Activated CD8-positive, alpha-beta T cell treated with anti-CD3 and anti-CD28 coated beads for 36 hours (primary cell): ENCODE measurements at regions not wholly inside any gene's neighbourhood (a gene's known extent, or its start where the extent isn't known, plus 50 kb on each side); places are given as distances from the start of the nearest gene placed in this dataset.

ENCODE experiments used
- ATAC-seq: fragments of 200-7000 bp; cut with Tn5 transposase; one replicate; pipeline ENCODE4 v1.10.0; 2021; ENCODE audit warnings: mild to moderate bottlenecking, moderate library complexity
- CTCF ChIA-PET: fragments of 350-600 bp; sonication (Branson Sonifier 250); formaldehyde crosslinking; loops from one replicate; lab custom pipeline; 2021; ENCODE audit warnings: antibody characterized with exemption; lab: Charles Lee
- POLR2A ChIA-PET: fragments of 350-600 bp; sonication (Branson Sonifier 250); formaldehyde crosslinking; loops from one replicate; lab custom pipeline; 2021; ENCODE audit warnings: antibody characterized with exemption; lab: Charles Lee
- DNase-seq: peaks from one replicate; pipeline ENCODE4 v3.0.0-alpha.2; 2020
- H3K27ac Mint-ChIP-seq: one replicate; pipeline ENCODE4 v1.8.0; 2021; ENCODE audit warnings: mild to moderate bottlenecking, mixed read lengths
- H3K27me3 Mint-ChIP-seq: one replicate; pipeline ENCODE4 v1.8.0; 2021; ENCODE audit warnings: mixed read lengths
- H3K36me3 Mint-ChIP-seq: one replicate; pipeline ENCODE4 v1.8.0; 2021; ENCODE audit warnings: low read depth, mixed read lengths
- H3K4me1 Mint-ChIP-seq: one replicate; pipeline ENCODE4 v1.8.0; 2021; ENCODE audit warnings: low read depth, mixed read lengths
- H3K4me3 Mint-ChIP-seq: one replicate; pipeline ENCODE4 v1.8.0; 2021; ENCODE audit warnings: mild to moderate bottlenecking, moderate library complexity, mixed read lengths
- H3K9me3 Mint-ChIP-seq: one replicate; pipeline ENCODE4 v1.8.0; 2021; ENCODE audit warnings: mixed read lengths
- CTCF ChIP-seq: fragments of 200-600 bp; IDR thresholded peaks from one replicate; pipeline ENCODE4 v1.8.0; 2022; ENCODE audit warnings: antibody characterized with exemption, mild to moderate bottlenecking
- intact Hi-C: fragments of 100-400 bp; cut with micrococcal nuclease; formaldehyde crosslinking; loops from one replicate; pipeline ENCODE4 v1.10.0; 2022

DNA sequence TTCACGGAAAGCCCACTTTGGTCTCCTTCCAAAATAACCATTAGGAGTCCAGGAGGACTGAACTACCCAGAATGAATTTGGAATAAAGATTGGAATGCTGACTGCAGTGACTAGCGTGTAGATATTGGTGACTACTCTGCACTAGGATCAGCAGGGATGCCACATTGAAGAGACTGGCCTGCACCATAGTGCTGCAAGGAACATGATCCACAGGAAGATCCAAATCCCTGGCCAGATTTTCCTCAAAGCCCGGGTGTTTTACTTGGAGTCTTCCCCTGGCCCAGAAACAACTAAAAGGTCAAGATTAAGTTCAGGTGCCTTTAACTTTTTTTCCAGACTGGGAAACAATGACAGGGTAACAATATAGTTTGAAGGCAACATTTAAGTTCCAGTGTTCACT lies 870.4 kb downstream of the CDH8 start:
- Mint-ChIP-seq H3K9me3 (peaks cover 15% of the 10 kb centered on the region), H3K27ac (no peak overlapping the region), H3K4me1 (no peaks in the 10 kb centered on the region), H3K36me3 (no peaks in the 10 kb centered on the region), H3K4me3 (no peak overlapping the region), H3K27me3 (no peaks in the 10 kb centered on the region)
- POLR2A ChIA-PET: no interaction called here
- DNase-seq (no peak), ATAC-seq (no peak)
- intact Hi-C loops: no loop called here
- CTCF ChIA-PET: no interaction called here
- no peak for TF ChIP-seq CTCF

DNA sequence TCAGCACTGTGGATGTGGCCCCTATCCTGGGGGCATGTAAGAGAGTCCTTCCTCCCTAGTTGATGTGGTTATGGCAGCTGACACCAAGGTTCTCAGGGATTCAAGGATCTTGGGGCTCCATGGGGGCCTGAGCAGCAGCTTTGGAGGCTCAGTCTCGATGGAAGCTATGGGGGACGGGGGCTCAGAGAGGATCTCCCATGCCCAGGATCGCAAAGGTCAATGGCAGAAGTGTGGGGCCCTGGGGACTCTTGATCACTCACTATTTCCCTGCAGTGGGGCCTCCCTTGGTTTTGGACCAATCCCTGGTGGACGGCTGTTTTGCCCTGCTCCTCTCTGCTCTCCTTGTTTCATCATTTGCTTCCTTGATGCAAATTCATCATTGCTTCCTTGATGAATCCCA lies 885.9 kb downstream of the CDH8 start:
- no peaks in the 10 kb centered on the region for H3K36me3 Mint-ChIP-seq
- H3K4me1 Mint-ChIP-seq: no peaks in the 10 kb centered on the region
- DNase-seq: no peak
- no peak for TF ChIP-seq CTCF
- ChIA-PET CTCF (no interaction called here), POLR2A (no interaction called here)
- intact Hi-C loops: no loop called here
- H3K9me3 Mint-ChIP-seq: peaks cover 16% of the 10 kb centered on the region
- no peak for ATAC-seq
- no peak overlapping the region for H3K27ac Mint-ChIP-seq
- no peak overlapping the region for H3K4me3 Mint-ChIP-seq
- no peaks in the 10 kb centered on the region for H3K27me3 Mint-ChIP-seq

DNA sequence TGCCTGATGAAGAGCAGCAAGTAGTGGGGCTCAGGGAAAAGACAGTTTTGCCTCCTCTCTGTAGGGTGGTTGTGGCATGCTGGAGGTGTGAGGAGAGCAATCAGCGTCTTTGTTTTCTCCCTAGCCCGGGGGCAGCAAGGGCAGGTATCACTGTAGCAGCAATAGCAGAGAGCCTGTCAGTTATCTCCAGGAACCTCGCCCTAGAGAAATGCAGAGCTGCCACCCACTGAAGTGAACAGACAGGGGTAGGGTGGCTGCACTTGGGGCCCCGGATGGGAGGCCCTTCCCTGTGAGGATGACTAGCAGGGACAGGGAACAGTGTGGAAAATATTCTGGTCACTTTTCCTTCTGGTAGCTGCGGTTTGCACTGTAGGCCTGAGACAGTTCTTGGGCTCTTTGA lies 886.5 kb downstream of the CDH8 start:
- TF ChIP-seq CTCF: no peak
- Mint-ChIP-seq H3K27ac (no peak overlapping the region), H3K27me3 (no peaks in the 10 kb centered on the region), H3K9me3 (peaks cover 17% of the 10 kb centered on the region), H3K4me1 (no peaks in the 10 kb centered on the region), H3K36me3 (no peaks in the 10 kb centered on the region), H3K4me3 (no peak overlapping the region)
- ChIA-PET CTCF (no interaction called here), POLR2A (no interaction called here)
- DNase-seq (no peak), ATAC-seq (no peak)
- intact Hi-C loops: no loop called here

- Mint-ChIP-seq H3K27ac (no peak overlapping the region), H3K27me3 (no peaks in the 10 kb centered on the region), H3K4me3 (no peak overlapping the region), H3K9me3 (peaks cover 22% of the 10 kb centered on the region), H3K36me3 (no peaks in the 10 kb centered on the region), H3K4me1 (no peaks in the 10 kb centered on the region)
- no peak for TF ChIP-seq CTCF
- intact Hi-C loops: no loop called here
- ChIA-PET CTCF (no interaction called here), POLR2A (no interaction called here)
- no peak for ATAC-seq
- no peak for DNase-seq
These were observed 887.3 kb downstream of the CDH8 start for GRCh38 chr16:61148930-61149329.

DNA sequence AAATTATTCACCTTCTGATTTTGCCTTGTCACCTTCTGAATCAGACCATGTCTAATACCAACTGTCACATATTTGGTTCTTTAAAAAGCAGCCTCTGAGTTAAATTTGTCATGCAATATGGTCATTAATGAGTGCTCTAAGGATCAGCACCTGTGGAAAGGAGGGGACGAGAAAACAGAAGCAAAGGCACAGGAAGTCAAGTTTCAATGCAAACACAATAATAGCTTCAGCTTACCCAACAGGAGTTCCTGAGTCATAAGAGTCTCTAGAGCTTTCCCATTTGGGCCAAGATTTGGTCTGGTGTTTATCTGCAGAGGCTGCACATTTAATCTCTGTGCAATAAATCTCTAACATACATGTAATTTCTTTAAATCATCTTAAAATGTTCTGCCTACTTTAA lies 889.8 kb downstream of the CDH8 start:
- no peak for ATAC-seq
- Mint-ChIP-seq H3K9me3 (peaks cover 29% of the 10 kb centered on the region), H3K36me3 (no peaks in the 10 kb centered on the region), H3K4me1 (no peaks in the 10 kb centered on the region), H3K4me3 (no peak overlapping the region), H3K27me3 (no peaks in the 10 kb centered on the region), H3K27ac (no peak overlapping the region)
- CTCF ChIA-PET: no interaction called here
- intact Hi-C loops: no loop called here
- POLR2A ChIA-PET: no interaction called here
- DNase-seq: no peak
- TF ChIP-seq CTCF: no peak
